ENCODE measurements at regions not wholly inside any gene's neighbourhood (a gene's known extent, or its start where the extent isn't known, plus 50 kb on each side); places are given as distances from the start of the nearest gene placed in this dataset.

DNA sequence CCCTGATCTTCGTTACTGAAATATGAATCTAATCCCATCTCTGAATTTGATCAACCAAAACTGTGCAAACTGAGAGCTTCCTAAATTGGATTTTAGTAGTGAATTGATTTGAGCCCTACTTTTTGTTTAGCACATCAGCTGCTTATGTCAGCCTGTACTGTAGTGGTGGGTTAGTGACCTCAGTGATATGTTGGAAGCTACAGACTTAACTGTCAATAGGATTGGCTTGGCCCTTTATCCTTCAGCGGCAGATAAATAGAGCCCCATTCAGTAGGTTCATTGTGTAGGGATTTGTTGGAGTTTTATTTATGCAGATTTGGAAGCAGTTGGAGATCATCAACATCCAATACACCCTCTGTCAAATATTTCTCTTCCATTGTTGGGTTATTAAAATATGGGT is 409.7 kb downstream of the SOX2 start:
- no peak for TF ChIP-seq ZFX (IDR thresholded peaks at IDR 0.05)
- TF ChIP-seq, protein P1, sequence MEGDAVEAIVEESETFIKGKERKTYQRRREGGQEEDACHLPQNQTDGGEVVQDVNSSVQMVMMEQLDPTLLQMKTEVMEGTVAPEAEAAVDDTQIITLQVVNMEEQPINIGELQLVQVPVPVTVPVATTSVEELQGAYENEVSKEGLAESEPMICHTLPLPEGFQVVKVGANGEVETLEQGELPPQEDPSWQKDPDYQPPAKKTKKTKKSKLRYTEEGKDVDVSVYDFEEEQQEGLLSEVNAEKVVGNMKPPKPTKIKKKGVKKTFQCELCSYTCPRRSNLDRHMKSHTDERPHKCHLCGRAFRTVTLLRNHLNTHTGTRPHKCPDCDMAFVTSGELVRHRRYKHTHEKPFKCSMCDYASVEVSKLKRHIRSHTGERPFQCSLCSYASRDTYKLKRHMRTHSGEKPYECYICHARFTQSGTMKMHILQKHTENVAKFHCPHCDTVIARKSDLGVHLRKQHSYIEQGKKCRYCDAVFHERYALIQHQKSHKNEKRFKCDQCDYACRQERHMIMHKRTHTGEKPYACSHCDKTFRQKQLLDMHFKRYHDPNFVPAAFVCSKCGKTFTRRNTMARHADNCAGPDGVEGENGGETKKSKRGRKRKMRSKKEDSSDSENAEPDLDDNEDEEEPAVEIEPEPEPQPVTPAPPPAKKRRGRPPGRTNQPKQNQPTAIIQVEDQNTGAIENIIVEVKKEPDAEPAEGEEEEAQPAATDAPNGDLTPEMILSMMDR (conservative IDR thresholded peaks at IDR 0.05) = no peak

Measured in C4-2B (cell line).